ENCODE measurements at regions not wholly inside any gene's neighbourhood (a gene's known extent, or its start where the extent isn't known, plus 50 kb on each side); places are given as distances from the start of the nearest gene placed in this dataset.

GRCh38 chr9:22773501-22774220, 327.0 kb downstream of the DMRTA1 start:
- Histone ChIP-seq H4K20me1 (ENCODE audit: insufficient read depth, low read length) (no peaks in the 10 kb centered on the region), H3K27ac (ENCODE audit: low read depth, low read length, poor library complexity, severe bottlenecking) (no peak overlapping the region), H3K4me2 (ENCODE audit: low read length) (no peak overlapping the region), H3K9me2 (ENCODE audit: insufficient read depth, low read length) (no peaks in the 10 kb centered on the region), H2AFZ (ENCODE audit: low read length) (no peak overlapping the region), H3K4me1 (ENCODE audit: insufficient read depth, low read length, poor library complexity, severe bottlenecking) (no peaks in the 10 kb centered on the region), H3K9me3 (ENCODE audit: low read length) (no peaks in the 10 kb centered on the region), H3K4me3 (ENCODE audit: low read depth, low read length, poor library complexity, severe bottlenecking) (no peak overlapping the region), H3K36me3 (ENCODE audit: insufficient read depth, low read length) (no peaks in the 10 kb centered on the region), H3K79me2 (ENCODE audit: insufficient read depth, low read depth, low read length) (no peaks in the 10 kb centered on the region)
- BruUV-seq (replicated peaks): no TSS peak
- TF ChIP-seq, protein P1, sequence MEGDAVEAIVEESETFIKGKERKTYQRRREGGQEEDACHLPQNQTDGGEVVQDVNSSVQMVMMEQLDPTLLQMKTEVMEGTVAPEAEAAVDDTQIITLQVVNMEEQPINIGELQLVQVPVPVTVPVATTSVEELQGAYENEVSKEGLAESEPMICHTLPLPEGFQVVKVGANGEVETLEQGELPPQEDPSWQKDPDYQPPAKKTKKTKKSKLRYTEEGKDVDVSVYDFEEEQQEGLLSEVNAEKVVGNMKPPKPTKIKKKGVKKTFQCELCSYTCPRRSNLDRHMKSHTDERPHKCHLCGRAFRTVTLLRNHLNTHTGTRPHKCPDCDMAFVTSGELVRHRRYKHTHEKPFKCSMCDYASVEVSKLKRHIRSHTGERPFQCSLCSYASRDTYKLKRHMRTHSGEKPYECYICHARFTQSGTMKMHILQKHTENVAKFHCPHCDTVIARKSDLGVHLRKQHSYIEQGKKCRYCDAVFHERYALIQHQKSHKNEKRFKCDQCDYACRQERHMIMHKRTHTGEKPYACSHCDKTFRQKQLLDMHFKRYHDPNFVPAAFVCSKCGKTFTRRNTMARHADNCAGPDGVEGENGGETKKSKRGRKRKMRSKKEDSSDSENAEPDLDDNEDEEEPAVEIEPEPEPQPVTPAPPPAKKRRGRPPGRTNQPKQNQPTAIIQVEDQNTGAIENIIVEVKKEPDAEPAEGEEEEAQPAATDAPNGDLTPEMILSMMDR (conservative IDR thresholded peaks at IDR 0.05; ENCODE audit: low read length): no peak
- no peak for TF ChIP-seq EZH2phosphoT487 (IDR thresholded peaks at IDR 0.05; ENCODE audit: borderline replicate concordance, low read depth, low read length)
- DNase-seq (ENCODE audit: low spot score): no peak
- CTCF ChIA-PET (ENCODE audit: unreplicated experiment): no interaction called here
- intact Hi-C loops (cut with micrococcal nuclease; ENCODE audit: unreplicated experiment): no loop called here
- POLR2A ChIA-PET: interaction anchor here (0.6 to 1.2 kb wide), 2 partner anchors 17 to 241 kb away, joined by 3 read pairs; no protein-coding TSS in a partner anchor

GRCh38 chr9:22790329-22790728, 343.7 kb downstream of the DMRTA1 start:
- ChIA-PET CTCF (ENCODE audit: unreplicated experiment) (no interaction called here), POLR2A (no interaction called here)
- intact Hi-C loops (cut with micrococcal nuclease; ENCODE audit: unreplicated experiment): no loop called here
- no peak for DNase-seq (ENCODE audit: low spot score)
- Histone ChIP-seq H3K4me3 (ENCODE audit: low read depth, low read length, poor library complexity, severe bottlenecking) (no peak overlapping the region), H3K27ac (ENCODE audit: low read depth, low read length, poor library complexity, severe bottlenecking) (no peak overlapping the region), H3K79me2 (ENCODE audit: insufficient read depth, low read depth, low read length) (no peaks in the 10 kb centered on the region), H3K4me2 (ENCODE audit: low read length) (no peak overlapping the region), H3K9me3 (ENCODE audit: low read length) (no peaks in the 10 kb centered on the region), H3K36me3 (ENCODE audit: insufficient read depth, low read length) (no peaks in the 10 kb centered on the region), H4K20me1 (ENCODE audit: insufficient read depth, low read length) (no peaks in the 10 kb centered on the region), H3K4me1 (ENCODE audit: insufficient read depth, low read length, poor library complexity, severe bottlenecking) (no peaks in the 10 kb centered on the region), H2AFZ (ENCODE audit: low read length) (no peak overlapping the region), H3K9me2 (ENCODE audit: insufficient read depth, low read length) (no peaks in the 10 kb centered on the region)
- TF ChIP-seq, protein P1 (conservative IDR thresholded peaks at IDR 0.05; ENCODE audit: low read length): no peak
- TF ChIP-seq EZH2phosphoT487 (IDR thresholded peaks at IDR 0.05; ENCODE audit: borderline replicate concordance, low read depth, low read length): no peak
- no TSS peak for BruUV-seq (replicated peaks)

GRCh38 chr9:22808876-22809275, 362.3 kb downstream of the DMRTA1 start:
- no TSS peak for BruUV-seq (replicated peaks)
- Histone ChIP-seq H3K4me3 (ENCODE audit: low read depth, low read length, poor library complexity, severe bottlenecking) (no peak overlapping the region), H3K4me1 (ENCODE audit: insufficient read depth, low read length, poor library complexity, severe bottlenecking) (no peaks in the 10 kb centered on the region), H3K27ac (ENCODE audit: low read depth, low read length, poor library complexity, severe bottlenecking) (no peak overlapping the region), H3K36me3 (ENCODE audit: insufficient read depth, low read length) (no peaks in the 10 kb centered on the region), H3K9me2 (ENCODE audit: insufficient read depth, low read length) (no peaks in the 10 kb centered on the region), H2AFZ (ENCODE audit: low read length) (no peak overlapping the region), H3K79me2 (ENCODE audit: insufficient read depth, low read depth, low read length) (no peaks in the 10 kb centered on the region), H3K4me2 (ENCODE audit: low read length) (no peak overlapping the region), H3K9me3 (ENCODE audit: low read length) (no peaks in the 10 kb centered on the region), H4K20me1 (ENCODE audit: insufficient read depth, low read length) (no peaks in the 10 kb centered on the region)
- ChIA-PET POLR2A (no interaction called here), CTCF (ENCODE audit: unreplicated experiment) (no interaction called here)
- TF ChIP-seq, protein P1 (conservative IDR thresholded peaks at IDR 0.05; ENCODE audit: low read length): no peak
- TF ChIP-seq EZH2phosphoT487 (IDR thresholded peaks at IDR 0.05; ENCODE audit: borderline replicate concordance, low read depth, low read length): no peak
- intact Hi-C loops (cut with micrococcal nuclease; ENCODE audit: unreplicated experiment): no loop called here
- DNase-seq (ENCODE audit: low spot score): no peak

Data from OCI-LY7 (cell line).